Stimulated activated CD4-positive, alpha-beta T cell treated with anti-CD3 and anti-CD28 coated beads, Interleukin-2, amount 100 ng/mL, for 24 hours (primary cell): ENCODE measurements at regions not wholly inside any gene's neighbourhood (a gene's known extent, or its start where the extent isn't known, plus 50 kb on each side); places are given as distances from the start of the nearest gene placed in this dataset.

Experiments used
- DNase-seq, 2 donors: peaks; one replicate each; pipeline ENCODE4 v3.0.0-alpha.2; 2020

DNA sequence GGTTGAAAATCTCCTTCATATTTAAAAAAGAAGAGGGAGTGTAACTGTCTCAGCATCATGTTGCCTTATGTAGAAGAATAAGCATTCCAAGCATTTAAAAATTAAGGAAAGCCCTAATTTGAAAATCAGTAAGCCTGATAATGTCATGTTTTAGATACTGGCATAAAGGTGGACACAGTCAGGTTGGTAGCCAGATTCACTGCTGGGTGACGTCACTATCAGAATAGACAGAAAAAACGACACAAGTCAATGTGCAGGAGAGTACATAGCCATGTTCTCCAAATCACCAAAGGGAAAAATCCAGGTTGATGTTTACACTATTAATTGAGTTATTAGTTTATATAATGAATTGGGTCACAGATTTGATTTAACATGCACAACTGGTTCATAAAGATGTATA is 50.8 kb upstream of the POU3F2 start:
- DNase-seq = no peak
